ENCODE measurements at regions not wholly inside any gene's neighbourhood (a gene's known extent, or its start where the extent isn't known, plus 50 kb on each side); places are given as distances from the start of the nearest gene placed in this dataset.

GRCh38 chr6:148053796-148054195, 288.8 kb upstream of the SASH1 start:
- no peaks in the 10 kb centered on the region for H3K9me3 ChIP-seq (ENCODE audit: low read depth)
- TF ChIP-seq, protein P1, sequence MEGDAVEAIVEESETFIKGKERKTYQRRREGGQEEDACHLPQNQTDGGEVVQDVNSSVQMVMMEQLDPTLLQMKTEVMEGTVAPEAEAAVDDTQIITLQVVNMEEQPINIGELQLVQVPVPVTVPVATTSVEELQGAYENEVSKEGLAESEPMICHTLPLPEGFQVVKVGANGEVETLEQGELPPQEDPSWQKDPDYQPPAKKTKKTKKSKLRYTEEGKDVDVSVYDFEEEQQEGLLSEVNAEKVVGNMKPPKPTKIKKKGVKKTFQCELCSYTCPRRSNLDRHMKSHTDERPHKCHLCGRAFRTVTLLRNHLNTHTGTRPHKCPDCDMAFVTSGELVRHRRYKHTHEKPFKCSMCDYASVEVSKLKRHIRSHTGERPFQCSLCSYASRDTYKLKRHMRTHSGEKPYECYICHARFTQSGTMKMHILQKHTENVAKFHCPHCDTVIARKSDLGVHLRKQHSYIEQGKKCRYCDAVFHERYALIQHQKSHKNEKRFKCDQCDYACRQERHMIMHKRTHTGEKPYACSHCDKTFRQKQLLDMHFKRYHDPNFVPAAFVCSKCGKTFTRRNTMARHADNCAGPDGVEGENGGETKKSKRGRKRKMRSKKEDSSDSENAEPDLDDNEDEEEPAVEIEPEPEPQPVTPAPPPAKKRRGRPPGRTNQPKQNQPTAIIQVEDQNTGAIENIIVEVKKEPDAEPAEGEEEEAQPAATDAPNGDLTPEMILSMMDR (IDR thresholded peaks at IDR 0.05; ENCODE audit: low read depth, low read length) = no peak
- no peak overlapping the region for H3K4me3 ChIP-seq
- H3K4me1 ChIP-seq (ENCODE audit: low read depth) = no peaks in the 10 kb centered on the region
- H3K27me3 ChIP-seq = no peaks in the 10 kb centered on the region
- DNase-seq (ENCODE audit: low read depth in 1 of 2, low spot score in 1 of 2) = no peak
- no peak overlapping the region for H3K27ac ChIP-seq
- H3K36me3 ChIP-seq = no peaks in the 10 kb centered on the region

DNA sequence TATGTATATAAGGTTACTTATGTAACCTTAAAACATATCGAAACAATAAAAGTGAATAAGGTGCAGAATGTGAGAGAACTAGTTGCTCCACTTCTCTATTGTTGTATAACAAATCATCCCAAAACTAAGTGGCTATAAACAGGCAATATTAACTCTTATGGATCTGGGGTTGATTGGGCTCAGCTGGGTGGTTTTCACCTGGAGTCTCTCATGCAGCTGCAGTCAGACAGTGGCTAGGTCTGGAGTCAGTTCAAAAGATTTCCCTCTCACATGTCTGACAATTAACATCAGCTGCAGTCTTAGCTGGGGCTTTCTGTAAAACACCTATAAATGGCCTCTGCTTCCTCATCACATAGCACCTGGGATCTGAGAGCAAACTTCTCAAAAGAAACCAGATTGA, 288.4 kb upstream of the SASH1 start:
- no peaks in the 10 kb centered on the region for H3K27me3 ChIP-seq
- TF ChIP-seq, protein P1 (IDR thresholded peaks at IDR 0.05; ENCODE audit: low read depth, low read length) = no peak
- no peaks in the 10 kb centered on the region for H3K9me3 ChIP-seq (ENCODE audit: low read depth)
- H3K4me1 ChIP-seq (ENCODE audit: low read depth) = no peaks in the 10 kb centered on the region
- no peaks in the 10 kb centered on the region for H3K36me3 ChIP-seq
- no peak overlapping the region for H3K4me3 ChIP-seq
- DNase-seq (ENCODE audit: low read depth in 1 of 2, low spot score in 1 of 2) = no peak
- no peak overlapping the region for H3K27ac ChIP-seq

- Histone ChIP-seq H3K4me1 (ENCODE audit: low read depth) (no peaks in the 10 kb centered on the region), H3K4me3 (no peak overlapping the region), H3K9me3 (ENCODE audit: low read depth) (no peaks in the 10 kb centered on the region), H3K27me3 (no peaks in the 10 kb centered on the region), H3K36me3 (no peaks in the 10 kb centered on the region), H3K27ac (no peak overlapping the region)
- DNase-seq (ENCODE audit: low read depth in 1 of 2, low spot score in 1 of 2) = no peak
- TF ChIP-seq, protein P1 (IDR thresholded peaks at IDR 0.05; ENCODE audit: low read depth, low read length) = no peak
Measured at GRCh38 chr6:148055419-148055818, 287.2 kb upstream of the SASH1 start.

- DNase-seq (ENCODE audit: low read depth in 1 of 2, low spot score in 1 of 2) = no peak
- H3K9me3 ChIP-seq (ENCODE audit: low read depth) = no peaks in the 10 kb centered on the region
- TF ChIP-seq, protein P1 (IDR thresholded peaks at IDR 0.05; ENCODE audit: low read depth, low read length) = no peak
- H3K4me1 ChIP-seq (ENCODE audit: low read depth) = no peaks in the 10 kb centered on the region
- H3K36me3 ChIP-seq = no peaks in the 10 kb centered on the region
- H3K27ac ChIP-seq = no peak overlapping the region
- no peaks in the 10 kb centered on the region for H3K27me3 ChIP-seq
- no peak overlapping the region for H3K4me3 ChIP-seq
Measured at GRCh38 chr6:148059869-148060268, 282.8 kb upstream of the SASH1 start.

DNA sequence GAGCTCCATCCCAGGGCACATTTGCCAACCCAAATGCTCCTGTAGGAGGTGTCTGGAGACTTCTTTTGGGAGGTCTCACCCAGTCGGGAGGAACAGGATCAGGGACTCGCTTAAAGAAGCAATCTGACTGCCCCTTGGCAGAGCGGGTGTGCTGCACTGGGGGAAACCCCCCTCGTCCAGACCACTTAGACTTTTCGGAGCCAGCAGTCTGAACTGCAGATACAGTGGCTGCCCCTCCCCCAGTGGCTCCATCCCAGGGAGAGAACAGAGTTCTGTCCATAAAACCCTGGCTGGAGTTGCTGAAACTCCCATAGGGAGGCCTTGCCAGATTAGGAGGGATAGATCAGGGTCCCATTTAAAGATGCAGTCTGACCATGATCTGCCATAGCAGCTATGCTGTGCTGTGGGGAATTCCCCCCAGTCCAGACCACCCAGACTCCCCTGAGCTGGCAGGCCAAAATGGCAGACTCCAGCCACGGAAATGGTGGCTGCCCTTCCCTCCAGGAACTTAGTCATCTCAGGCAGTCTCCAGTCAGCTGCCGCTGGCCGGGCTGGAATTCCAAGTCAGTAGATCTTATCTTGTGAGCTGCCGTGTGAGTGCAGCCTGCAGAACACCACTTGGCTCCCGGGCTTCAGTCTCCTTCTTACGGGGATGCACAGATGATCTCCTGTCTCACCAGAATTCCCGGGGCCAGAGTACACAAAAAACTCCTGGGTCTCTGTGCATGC, 278.1 kb upstream of the SASH1 start:
- peak; percentile 21 to 76 for DNase-seq (ENCODE audit: low read depth in 1 of 2, low spot score in 1 of 2)
- Histone ChIP-seq H3K9me3 (ENCODE audit: low read depth) (no peaks in the 10 kb centered on the region), H3K36me3 (no peaks in the 10 kb centered on the region), H3K27ac (no peak overlapping the region), H3K4me3 (no peak overlapping the region), H3K4me1 (ENCODE audit: low read depth) (no peaks in the 10 kb centered on the region), H3K27me3 (no peaks in the 10 kb centered on the region)
- TF ChIP-seq, protein P1 (IDR thresholded peaks at IDR 0.05; ENCODE audit: low read depth, low read length) = no peak

Measured in cardiac muscle cell (in vitro differentiated cells and primary cell).